ENCODE measurements at regions not wholly inside any gene's neighbourhood (a gene's known extent, or its start where the extent isn't known, plus 50 kb on each side); places are given as distances from the start of the nearest gene placed in this dataset.

DNA sequence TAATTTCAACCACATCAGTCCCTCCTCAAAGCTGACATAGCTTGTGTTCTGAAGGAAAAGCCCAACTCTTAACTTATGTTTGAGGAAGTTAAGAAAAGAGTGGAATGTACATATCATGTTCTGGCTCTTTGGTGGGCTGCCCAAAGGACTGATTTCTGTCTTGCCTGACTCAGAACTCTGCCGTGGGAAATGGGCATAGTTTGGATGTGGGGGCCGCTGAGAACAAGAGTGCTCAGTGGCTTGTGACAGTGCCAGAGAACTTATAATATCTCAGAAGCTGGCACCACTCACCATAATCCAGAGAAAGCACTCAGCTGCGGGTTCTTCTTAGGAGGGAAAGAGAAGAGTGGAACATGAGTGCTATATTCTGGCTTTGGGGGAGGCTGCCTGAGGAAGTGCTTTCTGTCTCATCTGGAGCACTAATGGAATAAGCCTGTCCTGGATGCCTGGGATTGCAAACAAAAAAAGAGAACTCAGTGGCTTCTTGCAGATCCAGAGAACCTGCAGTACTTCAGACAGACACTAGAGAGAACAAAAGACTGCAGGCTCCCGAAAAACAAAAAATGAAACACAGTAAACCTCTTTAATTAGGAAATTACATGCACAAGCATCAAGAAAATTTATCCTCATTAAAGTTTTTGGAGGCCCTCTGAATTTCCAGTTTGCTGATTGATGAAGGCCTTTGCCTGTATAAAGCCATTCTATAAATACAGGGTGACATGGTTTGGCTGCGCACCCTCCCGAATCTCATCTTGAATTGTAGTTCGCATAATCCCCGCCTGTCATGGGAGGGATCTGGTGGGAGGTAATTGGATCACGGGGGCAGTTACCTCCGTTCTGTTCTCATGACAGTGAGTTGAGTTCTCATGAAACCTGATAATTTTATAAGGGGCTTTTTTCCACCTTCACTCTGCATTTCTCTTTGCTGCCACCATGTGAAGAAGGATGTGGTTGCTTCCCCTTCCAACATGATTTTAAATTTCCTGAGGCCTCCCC lies 207.0 kb downstream of the DMAC1 start:
- no peak for TF ChIP-seq POLR2A (IDR thresholded peaks at IDR 0.05; ENCODE audit: low read length)
- no peak for TF ChIP-seq GATA1 (IDR thresholded peaks at IDR 0.05; ENCODE audit: low read depth, low read length)
